HG02588 (cell line): ENCODE measurements at regions not wholly inside any gene's neighbourhood (a gene's known extent, or its start where the extent isn't known, plus 50 kb on each side); places are given as distances from the start of the nearest gene placed in this dataset.
"Not testable (repeated sequence)": the region's sequence is repeated elsewhere in the genome, so short reads cannot be mapped to it uniquely, and the experiment has no call there.

Experiments
- ATAC-seq: cut with Tn5 transposase; IDR thresholded peaks from one replicate; pipeline ENCODE4 v1.9.1; 2021; ENCODE audit warnings: mild to moderate bottlenecking, moderate library complexity; ENCODE audit not compliant: unreplicated experiment

DNA sequence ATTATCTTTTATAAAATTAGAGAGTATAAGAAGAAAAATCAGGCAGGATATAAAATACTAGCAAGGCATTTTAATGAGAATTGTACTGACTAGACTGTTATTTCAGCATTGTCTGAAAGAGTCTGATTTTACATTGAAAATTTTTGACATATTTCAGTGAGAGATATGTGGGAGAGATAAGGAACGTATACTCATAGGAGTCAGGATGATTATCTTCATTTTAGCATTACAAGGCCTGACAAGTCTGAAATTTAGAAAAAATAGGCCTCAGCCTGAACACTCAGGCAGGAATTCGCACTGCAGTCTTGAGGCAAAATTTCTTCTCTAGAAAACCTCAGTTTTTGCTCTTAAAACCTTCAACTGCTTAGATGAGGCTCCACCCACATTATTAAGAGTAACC is 386.0 kb downstream of the HGF start:
- ATAC-seq, result no peak

DNA sequence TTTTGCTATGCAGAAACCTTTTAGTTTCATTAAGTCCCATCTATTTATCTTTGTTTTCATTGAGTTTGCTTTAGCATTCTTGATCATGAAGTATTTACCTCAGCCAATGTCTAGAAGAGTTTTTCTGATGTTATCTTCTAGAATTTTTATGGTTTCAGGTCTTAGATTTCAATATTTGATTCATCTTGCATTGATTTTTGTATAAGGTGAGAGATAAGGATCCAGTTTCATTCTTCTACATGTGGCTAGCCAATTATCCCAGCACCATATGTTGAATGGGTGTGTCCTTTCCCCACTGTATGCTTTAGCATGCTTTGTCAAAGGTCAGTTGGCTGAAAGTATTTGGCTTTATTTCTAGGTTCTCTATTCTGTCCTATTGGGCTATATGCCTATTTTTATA is 395.2 kb downstream of the HGF start:
- ATAC-seq, result not testable (repeated sequence)

DNA sequence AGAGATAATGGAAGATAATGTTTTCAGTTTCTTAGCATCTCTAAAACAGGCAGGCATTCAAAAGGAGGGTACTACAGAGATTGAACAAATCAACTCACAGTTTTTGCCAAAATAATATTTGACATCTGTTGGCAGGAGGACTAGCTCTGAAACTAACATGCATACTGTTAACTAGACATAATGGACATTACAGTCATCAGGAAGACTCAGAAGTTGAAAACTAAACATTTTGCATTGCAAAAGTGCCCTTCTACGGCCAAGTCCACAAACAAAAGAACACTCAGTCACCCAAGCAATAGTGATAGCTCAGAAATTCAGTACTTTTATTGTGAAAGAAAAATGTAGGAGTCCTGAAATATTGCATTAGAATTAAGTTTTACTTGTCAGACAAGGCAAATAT is 399.0 kb downstream of the HGF start:
- ATAC-seq, result no peak

DNA sequence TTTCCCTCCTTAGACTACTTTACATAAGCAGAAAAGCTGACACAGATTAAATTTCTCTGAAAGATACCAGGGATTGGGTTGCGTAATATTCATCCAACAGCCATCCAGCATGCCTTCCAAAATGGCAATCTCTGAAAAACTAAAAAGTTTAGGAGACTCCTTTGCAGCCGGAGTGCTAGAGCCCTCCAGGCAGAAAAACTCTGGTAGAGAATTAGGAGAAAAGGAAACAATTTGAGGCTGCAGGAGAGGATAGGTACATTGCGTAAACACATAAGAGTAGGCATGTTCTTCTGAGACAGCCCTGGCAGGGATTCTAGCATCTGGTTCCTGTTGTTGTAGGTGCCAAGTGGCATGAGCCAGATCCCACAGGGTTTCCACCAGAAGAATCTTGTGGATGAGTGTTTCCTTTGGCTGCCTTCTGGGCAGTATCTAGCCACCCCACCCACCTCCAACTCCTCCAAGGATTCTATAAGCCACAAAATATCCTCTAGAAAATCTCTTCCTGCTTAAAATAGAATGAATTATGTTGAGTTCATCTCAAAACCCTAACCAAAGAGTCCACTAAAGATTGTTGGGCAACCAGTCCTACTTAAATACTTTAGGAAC is 402.4 kb downstream of the HGF start:
- no peak for ATAC-seq

- ATAC-seq, result no peak
Observed at GRCh38 chr7:81366546-81366945, 403.3 kb downstream of the HGF start.

GRCh38 chr7:81361769-81362312 is 408.0 kb downstream of the HGF start:
- no peak for ATAC-seq

- no peak for ATAC-seq
Observed at GRCh38 chr7:81355911-81356310, 413.9 kb downstream of the HGF start.

DNA sequence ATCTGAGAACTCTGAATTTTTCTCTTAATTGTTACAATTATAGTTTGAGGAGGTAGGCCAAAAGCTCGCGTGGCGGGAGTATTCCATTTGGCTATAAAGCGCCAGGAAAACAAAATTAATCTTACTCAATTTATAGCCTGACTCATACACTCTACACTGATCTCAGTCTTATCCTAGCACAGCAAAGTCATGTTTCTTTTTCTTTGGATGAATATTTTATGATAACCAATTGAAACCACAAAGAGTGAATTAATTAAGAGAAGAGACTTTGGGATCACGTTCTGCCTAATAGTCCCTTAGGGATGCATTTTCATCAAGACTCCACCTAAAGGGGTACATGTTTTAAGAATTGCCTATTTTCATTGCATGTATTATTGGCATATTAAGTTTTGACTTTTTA is 420.8 kb downstream of the HGF start:
- no peak for ATAC-seq

- ATAC-seq, result no peak
Observed at GRCh38 chr7:81339946-81340345, 421.1 kb upstream of the SEMA3C start.

GRCh38 chr7:81333536-81333935 is 414.7 kb upstream of the SEMA3C start:
- no peak for ATAC-seq

DNA sequence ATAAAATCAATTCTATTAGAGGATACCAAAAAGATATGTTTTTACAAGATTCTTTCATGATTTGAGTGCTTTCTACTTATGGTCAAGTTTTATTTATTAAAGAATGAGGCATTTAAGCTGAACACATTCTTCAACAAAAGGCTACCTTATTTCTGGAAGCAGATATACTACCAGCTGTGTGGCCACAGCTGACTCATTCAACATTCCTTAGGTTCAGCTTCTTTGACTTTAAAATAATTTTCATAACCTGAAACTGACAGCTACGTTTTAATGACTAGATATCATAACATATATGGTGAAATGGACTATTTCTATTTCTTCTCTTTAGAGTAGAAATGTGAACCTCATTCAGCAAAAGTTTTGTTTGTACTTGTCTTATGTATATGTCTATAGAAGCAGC is 414.2 kb upstream of the SEMA3C start:
- no peak for ATAC-seq

DNA sequence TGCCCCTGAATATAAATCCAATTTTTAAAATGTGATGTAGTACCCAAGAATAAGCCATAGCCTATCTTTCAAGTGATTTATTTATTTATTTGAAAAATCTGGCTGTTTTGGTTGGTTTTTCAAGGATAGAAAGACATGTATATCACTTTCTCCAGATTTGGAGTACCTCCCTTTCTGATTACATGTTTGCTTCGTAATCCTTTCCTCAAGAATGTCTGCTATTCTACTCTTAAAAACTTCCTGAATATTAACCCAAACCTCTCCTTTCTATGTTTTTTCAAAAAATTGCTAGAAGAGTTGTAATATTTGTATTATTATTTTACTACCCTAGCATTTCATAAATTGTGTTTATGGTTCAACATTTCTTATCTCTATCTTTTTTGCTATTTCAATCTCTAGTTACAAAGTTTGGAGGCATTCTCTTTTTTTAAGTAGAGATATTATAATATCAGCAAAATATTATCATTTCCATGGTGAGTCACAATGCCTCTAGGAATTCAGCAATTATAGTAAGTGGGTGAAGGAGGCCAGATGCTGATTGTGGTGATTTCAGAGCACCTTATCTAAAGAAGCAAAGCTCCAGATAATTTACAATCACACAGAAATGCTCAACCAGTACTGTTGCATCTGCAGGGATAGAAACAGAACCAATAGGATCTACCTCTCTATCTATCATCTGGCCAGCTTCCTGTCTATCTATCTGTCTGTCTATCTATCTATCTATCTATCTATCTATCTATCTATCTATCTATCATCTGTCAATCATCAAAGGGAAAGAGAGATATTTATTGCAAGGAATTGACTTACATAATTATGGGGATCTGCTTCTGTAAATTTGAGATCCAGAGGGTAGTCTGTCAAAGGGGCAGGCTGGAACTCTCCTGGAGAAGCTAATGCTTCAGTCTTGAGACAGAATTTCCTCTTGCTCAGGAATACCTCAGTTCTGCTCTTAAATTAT is 412.5 kb upstream of the SEMA3C start:
- no peak for ATAC-seq

DNA sequence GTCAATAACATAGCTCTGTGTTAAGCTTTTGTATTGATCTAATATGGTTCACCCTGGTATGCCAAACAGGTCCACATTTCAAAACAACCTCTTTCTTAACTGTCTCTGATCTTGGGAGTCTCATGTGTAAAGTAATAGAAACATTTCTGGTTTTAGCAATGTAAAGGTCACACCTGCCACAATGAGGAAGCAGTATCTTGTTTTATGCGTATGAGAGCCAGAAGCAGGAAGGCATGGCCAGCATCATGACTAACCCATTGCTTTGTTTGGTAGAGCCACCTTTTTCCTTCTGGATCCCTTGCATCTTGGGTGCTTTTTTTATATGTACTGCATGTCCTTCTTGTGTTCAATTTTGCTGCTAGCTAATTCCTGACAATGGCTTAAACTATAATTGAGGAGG is 411.3 kb upstream of the SEMA3C start:
- no peak for ATAC-seq

DNA sequence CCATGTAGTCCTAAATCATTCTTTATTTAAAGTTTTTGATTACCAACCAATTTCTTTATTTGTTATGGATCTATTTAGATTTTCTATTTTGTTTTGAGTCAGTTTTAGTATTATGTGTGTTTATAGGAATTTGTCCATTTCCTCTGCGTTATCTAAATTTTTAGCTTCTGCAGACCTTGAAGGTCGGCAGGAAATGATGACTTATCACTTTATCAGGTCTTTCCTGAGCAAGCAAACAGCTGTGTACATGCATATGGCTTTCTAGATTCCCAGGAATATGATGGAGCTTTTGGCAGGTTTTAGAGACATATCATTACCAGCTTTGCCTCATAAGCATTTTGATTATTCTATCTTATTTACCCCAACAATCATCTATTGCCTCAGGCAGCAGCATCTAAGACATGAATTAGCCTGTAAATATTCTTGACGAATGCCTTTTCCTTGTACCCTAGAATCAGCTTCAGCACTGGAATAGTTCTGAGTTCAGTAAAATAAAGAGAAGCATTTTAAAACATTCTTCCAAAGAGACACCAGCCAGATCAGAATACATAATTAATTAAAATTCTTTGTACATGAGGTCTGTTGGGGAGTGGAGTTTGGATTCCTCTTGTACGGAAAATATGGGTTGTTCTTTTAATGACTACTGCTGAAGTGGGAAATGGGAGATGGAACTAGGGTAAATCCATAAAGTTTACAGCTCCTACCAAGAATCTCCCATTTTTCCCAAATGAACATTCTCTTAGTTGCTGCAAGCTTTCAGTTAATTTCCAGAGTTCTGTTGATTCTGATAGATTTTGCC is 408.8 kb upstream of the SEMA3C start:
- ATAC-seq, result no peak

GRCh38 chr7:81321949-81322348 is 403.1 kb upstream of the SEMA3C start:
- ATAC-seq, result no peak

GRCh38 chr7:81317741-81318140 is 398.9 kb upstream of the SEMA3C start:
- no peak for ATAC-seq

- ATAC-seq, result no peak
Observed at GRCh38 chr7:81308643-81309322, 389.9 kb upstream of the SEMA3C start.

DNA sequence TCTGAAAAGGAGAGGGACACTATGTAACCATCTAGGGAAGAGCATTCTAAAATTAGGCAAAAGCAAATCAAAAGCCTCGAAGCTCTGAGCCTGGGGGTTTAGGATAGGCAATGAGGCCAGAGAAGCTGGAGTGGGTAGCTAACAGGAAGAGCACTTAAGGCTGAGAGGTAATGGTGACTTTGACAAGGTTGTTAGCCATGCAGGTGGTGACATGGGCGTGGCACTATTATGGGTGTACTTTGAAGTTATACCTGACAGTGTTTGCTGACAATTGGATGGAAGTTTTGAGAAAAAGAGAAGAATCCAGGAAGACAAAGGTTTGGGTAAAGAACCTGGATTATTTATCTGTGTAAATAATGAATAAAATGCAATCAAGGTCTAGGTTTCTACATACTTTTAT is 383.0 kb upstream of the SEMA3C start:
- ATAC-seq, result no peak

- ATAC-seq, result no peak
Observed at GRCh38 chr7:81300753-81301152, 381.9 kb upstream of the SEMA3C start.

DNA sequence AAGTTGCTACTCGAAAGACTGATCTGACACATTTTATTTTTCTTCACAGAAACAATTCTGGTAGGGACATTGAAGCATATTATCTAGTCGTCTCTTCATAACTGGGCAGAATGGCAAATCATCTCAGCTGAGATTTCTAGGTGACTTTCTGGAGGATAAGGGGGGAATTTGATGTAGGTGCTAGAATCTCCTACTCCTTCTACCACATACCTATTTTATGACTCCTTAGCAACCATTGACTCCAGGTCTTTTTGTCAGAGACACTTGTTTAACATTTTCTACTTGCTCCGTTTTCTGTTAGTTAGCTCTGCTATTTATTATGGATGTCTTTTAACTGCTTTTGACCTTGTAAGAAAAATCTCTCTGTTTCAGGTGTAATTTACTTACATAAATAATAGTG is 380.9 kb upstream of the SEMA3C start:
- ATAC-seq, result no peak
